Endometrium (tissue), 2 donors: ENCODE measurements at regions not wholly inside any gene's neighbourhood (a gene's known extent, or its start where the extent isn't known, plus 50 kb on each side); places are given as distances from the start of the nearest gene placed in this dataset.

Source experiments
- FAIRE-seq: peaks from 2 replicates; lab custom pipeline; 2012; peaks lifted over from hg19 to GRCh38; lab: Jason Lieb, UNC
- donor health status: control.
- donor health status: control.

DNA sequence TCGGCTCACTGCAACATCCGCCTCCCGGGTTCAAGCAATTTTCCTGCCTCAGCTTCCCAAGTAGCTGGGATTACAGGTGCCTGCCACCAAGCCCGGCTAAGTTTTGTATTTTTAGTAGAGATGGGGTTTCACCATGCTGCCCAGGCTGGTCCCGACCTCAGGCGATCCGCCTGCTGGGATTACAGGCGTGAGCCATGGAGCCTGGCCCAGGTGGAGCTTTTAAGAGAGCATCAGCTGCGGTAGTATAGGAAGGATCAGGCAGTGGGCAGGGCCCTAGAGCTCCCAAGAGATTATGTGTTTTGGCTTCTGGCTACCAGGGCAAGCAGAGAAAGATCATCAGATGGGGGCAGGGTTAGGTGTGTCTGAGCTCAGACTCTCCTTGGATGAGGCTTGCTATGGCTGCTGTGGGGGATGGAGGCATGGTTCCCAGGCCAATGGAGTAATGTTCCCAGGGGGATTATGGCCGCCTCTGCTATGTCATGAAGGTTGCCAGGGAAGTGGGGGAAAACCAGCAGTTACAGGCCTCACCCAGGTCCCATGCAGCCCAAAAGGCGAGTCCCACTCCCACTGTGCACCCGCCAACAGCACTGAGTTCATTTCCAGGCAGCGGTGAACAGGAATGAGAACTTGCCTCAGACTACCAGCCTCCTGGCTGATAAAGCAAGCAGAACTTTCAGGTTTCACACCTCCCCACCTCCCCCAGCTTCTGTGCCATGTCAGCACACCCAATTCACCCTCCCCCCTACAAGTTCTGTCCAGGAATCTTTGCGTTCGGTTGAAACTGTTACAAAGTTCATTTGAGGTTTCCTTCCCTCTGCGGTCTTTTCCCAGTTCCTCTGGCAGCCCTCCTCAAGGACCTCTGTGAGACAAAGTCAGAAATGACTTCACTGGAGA, 507.6 kb downstream of the SPATA31D1 start:
- no peak for FAIRE-seq

DNA sequence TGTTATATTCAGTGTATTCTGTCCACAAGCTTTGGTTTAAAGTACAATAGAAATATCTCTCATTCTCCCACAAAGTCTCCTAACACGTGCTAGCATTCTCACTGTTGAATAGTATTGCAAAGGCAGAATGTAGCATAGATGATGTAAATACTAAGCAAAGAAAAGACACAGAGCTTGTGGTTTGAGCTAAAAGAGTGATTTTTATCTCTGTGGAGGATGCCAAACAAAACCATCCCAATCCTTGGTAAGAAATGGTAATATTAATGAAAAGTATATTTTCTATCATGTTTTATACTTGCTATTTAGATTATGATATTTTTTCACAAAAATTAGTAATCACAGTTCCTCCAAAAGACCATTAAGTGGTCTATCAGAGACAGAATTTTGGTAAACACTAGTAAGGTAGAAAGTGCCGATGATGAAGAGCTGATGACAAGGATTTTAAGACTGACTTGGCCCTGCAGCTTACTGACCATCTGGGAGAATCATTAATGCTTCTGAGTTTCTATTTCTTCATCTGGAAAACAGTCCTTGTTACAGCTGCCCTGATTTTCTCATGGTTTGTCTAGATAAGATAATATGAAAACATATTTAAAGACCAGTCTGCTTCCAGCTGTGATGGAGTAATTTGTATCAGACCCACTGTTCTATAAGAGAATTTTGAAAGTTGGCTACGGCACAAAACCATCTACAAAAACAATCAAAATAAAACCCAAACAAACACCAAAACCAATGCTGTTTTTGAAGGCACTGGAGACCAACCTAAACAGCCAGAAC, 510.2 kb downstream of the SPATA31D1 start:
- no peak for FAIRE-seq

DNA sequence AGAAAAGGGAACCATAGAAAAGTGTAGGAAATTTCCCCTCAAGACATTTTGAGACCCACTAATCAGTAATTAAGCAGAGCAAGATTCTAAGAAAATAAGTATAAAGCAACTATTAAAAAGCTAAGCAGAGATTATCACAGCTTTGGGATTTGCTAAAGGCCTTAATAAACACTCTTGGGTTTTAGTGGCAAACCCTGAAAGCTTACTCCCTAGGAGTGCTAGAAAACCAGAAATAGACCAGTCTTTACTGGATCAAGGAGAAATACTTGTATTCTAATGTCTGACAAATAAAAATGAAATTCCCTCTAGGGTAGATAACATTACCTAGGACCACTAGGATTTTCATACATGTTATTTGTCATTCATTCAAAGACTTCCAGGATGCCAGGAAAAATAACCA, 510.8 kb downstream of the SPATA31D1 start:
- no peak for FAIRE-seq

DNA sequence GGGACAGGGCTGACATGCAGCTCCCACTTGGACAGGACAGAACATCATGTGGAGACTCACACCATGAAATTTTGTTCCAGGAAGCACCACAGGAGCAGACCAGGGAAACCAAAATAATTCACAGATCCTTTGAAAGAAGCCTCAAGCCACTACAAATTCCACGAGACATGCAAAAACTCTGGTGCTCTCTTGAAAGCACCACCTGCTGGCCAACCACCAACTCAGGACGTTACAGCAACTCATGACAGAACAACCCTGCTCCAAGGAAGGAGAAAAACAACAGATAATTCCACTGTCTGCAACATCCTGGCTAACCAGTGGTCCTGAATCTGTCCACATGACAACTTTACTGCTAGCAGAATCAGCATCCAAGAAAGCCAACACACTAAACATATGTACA, 516.0 kb downstream of the SPATA31D1 start:
- no peak for FAIRE-seq

DNA sequence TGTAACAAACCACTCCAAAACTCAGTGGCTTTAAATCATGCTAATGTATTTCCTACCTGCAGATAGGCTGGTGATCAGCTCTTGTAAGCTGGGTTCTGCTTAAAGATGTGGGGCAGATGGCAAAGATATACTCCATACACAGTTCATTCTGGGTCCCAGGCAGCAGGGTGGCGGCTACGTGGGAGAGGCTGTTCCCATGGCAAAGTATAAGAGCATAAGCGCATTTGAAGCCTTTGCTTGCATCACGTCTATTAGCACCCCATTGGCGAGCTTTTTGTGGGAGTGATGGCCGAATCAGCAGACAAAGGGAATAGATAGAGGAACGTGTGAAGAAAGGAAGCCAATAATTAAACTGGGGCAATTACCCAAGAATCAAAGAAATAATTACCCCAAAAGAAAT, 523.1 kb downstream of the SPATA31D1 start:
- no peak for FAIRE-seq

DNA sequence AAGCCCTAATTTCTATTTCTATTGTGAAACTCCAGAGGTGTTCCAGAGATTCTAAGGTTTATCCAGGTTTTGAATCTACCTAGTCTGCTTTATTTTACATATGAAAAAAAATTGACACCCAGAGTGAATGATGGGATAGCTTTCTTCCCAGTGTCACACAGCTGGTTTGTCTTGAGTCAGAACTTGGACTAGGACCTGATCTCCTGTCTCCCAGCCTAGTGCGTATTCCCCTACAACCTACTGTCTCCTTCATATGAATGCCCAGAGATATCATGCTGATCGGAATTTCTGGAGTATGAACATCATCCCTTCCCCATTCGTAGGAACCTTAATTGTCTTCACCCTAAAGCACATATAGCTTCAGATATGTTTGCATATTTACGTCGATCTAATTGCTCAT, 524.2 kb downstream of the SPATA31D1 start:
- FAIRE-seq, result no peak

DNA sequence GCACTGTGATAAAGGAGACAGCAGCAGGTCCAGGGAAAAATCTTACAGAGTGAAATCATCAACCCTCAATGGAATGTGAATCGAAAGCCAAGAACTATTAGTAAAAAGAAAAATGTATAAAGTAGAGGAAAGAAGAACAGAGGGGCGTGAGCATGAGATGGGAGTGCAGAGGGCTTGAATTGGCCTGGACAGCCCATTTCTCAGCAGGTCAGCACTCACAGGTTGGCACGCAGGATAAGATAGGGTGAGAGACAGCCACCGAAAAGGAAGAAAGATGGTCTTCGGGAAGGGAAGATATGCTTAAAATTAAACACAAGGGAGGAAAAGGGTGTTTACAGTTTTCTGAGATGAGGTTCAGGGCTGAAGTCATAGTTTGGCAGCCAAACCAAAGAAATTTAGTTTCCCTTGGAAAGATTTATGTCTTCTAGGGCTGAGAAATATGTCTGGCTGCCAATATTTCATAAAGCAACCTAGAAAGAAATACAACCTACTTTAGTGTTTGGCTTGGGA, 524.7 kb downstream of the SPATA31D1 start:
- peak; percentile 87 for FAIRE-seq

DNA sequence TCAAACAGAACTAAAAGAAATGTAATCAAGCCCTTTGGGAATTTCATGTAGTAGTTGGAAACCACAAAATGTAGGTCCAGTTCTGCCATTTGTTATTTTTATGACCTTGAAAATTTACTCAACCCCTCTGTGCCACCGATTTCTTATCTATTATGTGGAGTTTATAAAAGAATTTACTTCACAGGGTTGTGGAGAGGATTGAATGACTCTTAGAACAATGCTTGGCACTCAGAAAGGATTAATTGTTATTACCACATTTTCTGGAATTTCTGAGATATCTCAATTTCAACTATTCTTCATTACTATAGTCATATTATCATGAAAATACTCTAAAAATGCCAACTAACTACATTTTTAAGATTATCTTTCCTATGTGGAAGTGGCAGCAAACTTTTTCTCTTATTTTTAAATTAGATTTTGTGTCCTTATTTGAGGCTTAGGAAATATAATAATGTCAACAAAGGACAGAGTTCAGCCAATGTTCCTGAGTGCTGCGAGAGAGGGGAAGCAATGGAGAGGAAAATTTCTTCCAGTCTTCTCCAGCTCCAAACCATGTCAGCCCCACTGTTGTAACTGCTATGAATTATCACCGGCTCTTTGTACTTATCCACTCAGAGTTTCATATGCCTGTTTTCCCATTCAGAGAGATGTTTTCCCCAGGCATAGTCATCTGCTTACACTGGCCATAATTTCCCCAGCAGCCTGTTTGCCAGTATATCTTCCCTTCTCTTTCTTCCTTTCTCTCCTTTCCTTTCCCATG, 525.6 kb downstream of the SPATA31D1 start:
- FAIRE-seq, result no peak

DNA sequence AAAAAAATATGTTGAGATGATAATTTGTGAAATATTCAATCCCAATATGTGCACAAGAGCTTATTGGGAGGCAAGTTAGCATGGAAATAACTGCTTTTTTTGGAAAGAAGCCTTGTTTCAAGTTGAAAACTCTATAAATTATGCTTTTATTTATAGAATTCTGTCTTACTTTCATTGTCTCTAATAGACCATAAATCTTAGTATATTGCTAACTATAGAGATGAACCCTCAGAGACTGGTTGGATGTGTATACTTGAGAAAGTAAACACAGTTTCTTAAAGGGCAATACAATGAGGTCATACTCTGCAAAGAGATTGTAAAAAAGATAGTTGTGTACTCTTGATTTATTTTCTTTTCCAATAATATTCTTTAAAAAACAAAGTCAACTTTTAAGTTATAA, 530.3 kb downstream of the SPATA31D1 start:
- peak; percentile 80 for FAIRE-seq

DNA sequence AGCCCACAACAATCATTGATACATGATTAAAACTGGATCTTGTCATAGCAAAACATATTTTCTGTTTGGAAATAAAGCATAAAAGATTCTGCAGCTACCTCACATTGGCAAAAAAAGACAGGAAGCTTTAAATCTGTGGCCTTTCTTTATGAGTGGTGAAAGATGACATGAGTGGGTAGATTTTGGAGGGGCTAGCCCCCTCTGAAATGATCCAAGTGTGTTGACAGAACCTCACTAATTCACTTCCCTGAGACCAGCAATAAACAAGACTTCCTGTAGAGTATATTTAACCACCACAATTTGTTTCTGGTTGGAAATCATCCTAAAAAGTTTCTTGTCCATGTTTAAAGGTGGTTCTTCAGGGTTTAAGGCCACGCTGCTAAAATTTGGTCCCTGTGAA, 530.8 kb downstream of the SPATA31D1 start:
- no peak for FAIRE-seq

DNA sequence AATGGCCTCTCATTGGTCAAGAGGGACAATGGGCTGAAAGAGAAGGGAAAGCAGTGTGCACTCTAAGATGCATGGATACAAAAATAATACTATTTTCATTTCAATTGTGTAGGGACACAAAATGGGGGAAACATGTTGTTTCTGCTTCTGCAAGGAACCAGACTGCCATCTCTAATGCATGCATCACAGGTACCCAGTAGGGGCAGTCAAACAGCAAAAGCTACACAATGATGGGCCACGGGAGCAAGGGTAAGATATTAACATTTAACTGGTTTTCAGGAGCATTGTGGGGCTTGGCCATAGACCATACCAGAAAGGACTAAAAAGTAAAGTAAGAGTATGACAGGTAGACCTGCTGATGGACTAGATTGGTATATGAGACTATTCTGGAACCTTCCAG, 535.8 kb downstream of the SPATA31D1 start:
- no peak for FAIRE-seq

DNA sequence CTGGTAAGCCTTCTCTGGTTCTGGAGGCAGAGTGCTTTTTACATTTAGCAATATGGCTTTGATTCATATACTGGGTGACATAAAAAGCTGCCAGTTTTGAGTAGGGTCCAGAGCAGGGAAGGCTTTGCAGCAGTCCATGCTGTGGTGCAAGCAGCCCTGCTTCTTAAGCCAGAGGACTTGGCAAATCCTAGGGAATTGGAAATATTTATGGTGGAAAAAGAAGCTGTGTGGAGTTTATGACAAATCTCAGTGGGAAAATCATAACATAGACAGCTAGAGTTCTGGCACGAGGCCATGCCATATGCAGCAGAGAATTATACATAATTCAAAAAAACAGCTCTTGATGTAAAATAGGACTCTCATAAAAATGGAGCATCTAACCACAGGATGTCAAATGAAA, 536.4 kb downstream of the RASEF start:
- no peak for FAIRE-seq

DNA sequence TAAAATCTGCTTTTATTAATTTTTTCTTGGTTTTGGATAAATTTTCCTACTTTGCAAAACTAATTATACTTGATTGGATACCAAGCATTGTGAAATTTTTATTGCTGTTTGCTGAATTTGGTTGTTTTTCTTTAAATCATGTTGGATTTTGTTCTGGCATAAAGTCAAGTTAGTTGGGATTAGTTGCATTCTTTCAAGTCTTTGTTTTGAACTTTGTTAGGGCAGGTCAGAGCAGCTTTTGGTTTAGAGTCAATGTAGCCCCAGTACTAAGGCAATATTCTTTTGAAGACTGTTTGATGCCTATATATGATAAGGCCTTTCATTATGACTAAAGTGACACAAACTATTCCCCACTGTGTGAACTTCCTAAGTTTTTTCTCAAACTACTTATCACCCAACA, 531.1 kb downstream of the RASEF start:
- peak; percentile 98 for FAIRE-seq

DNA sequence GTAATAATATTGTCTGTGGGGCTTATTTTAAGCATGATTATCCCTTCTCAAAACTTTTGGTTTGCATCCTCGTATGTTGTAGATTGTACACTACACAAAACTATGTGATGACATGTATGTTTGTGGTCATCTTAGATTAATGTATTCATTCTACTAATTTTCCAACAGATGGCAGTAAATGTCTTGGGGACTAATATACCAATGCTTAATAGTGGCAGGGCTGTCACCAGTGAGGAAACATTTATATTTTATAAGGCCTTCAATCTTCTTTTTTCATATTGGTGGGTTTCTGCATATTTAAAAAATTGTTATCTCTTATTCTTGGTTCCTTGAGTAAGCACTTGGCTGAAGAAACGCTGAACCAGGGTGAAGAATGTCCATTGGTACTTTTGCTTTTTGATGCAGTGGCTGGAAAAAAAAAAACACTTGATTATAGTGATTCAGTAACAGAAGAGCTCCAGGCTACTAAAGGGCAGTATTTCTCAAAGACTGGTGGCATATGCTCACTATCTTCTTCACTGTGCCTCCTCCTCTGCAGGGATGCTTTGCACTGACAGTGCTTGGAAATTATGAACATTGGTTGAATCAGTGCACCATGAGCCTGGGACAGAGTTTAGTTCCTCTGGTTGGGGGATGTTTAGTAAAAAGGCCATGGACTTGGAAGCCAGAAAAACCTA, 530.3 kb downstream of the RASEF start:
- no peak for FAIRE-seq

DNA sequence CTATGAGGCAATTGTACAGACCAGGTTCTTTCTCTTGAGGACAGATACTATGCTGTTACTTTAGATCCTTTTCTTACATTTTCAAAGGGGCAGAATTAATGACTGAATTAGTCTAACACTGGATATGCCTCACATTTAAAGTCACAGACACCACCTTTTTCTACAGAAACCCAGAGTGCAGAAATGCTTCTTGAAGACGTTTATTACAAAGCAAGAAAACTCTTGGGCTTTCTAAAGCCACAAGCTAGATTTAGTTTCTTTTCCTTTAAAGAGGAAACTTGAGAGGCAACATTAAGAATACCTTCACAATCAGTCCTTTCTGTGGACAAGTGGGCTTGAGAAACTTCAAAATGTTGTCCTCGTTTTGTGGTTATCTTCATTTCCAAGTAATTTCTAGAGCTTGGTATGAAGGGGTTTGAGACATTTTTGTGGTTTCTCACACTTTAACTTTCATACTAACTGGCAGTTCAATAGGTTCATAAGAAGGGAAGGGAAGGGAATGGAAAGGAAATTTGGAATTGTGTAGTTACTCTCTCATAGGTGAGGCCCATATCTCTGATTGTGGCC, 527.4 kb downstream of the RASEF start:
- FAIRE-seq, result no peak

DNA sequence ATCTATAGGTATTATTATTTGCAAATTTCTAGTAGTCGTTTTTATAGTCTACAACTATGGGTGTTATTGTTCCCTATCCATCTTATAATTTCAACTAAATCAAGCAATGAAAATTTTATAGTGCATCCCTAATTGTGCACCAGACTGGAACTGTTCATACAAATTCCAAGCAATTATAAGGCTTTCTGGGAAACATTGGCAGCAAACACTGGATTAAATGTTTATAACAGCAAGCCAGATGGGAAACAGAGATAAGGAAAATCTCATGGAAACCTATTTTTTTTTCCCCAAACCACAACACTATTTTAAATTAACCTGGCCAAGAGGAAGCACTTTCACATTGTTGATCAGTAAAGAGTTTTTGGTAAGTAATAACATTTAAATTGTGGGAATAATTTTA, 524.3 kb downstream of the RASEF start:
- peak; percentile 79 for FAIRE-seq

DNA sequence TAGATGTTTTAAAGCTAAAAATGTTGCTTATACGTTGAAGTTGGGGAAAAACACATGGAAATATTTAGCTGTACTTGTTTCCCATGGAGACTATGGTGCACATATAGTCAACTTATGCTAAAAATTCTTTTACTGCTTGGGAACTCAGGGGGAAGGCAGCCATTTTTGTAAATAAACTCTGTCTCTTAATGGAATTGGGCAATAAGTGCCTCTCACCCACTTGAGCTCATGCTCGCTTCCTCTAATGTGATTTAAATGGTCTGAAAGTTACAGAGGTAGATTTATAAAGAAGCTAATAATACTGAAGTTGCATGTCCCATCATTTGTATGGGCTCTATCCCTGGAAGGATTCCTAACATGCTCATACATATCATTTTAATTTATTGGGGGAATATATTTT, 523.8 kb downstream of the RASEF start:
- no peak for FAIRE-seq

DNA sequence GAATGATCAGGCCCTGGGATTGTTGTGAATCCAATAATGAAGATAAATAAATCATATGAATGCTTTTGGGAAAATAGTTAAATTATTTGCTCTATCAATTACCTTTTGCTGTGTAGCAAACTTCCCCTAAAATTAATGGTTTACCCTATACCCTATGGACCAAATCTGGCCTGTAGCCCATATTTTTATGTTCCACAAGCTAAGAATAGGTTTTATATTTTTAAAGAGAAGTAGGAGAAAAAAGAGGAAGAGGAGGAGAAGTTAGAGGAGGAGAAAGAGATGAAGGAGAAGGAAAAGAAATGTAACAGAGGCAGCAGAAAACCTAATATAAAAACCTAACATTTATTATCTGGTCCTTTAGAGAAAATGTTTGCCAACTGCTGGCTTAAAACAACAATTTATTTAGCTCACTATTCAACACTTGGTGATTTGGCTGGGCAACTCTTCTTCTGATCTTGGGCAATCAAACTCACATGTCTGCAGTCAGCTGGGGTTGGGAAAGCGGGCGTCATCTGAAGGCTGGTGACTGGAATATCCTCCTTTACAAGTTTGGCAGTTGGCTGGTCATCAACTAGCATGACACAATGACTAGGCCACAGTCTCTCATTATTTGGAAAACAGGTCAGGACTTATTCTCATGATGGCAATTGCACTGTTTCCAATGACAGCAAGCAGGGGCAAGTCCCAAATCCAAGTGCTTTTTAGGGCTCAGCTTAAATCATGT, 522.9 kb downstream of the RASEF start:
- FAIRE-seq, result no peak

DNA sequence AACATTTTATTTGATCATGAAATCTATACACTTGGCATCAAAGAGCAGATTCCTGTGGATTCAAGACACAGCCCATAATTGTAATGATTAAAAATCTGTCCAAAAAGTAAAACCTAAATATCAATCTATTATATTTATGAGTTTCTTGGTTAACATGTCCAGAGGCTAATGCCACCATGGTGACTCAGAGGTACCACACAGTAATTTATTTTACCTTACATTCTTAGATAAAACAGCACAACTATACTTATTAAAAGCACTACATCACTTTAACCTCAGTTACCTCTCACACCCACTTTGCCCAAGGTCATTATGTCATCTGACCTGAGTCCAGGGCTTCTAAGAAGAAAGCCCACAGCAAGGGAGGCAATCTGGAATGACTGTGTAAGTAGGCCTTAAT, 519.2 kb downstream of the RASEF start:
- no peak for FAIRE-seq

DNA sequence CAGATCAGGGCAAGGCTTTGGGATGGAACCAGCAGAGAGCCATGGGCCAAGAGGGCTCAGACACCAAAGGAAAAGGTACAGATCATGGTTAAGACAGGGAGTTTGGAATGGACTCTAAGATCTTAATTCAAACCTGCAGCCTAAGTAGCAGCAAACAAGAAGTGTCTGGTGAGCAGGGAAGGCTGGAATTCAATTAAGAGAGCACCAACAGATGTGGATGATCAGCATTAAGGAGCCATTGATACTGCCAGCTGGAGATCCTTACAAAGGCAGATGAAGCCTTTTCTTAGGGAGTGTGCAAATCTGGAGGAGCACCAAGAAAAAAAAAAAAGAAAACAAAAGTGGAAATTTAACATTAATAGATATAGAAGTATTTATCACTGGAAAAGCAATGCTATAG, 516.8 kb downstream of the RASEF start:
- no peak for FAIRE-seq

DNA sequence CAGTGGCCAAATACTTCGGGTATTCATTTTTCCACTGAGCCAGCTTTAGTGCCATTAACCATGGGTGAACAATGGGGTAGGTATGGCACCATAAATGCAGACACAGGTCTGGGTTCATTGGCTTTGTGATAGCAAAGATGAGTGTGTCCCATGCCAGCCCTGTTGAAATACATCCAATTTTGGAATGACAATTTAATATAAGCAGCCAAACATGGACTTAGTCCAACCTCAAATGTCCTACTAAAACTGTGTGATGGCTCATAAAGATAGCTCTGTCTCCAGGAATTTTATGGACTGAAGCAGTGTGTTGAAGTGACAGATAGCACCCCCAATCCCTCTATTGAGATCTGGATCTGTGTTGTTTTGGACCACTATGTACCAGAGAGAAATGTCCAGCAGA, 514.9 kb downstream of the RASEF start:
- no peak for FAIRE-seq
